ENCODE measurements at regions not wholly inside any gene's neighbourhood (a gene's known extent, or its start where the extent isn't known, plus 50 kb on each side); places are given as distances from the start of the nearest gene placed in this dataset.

DNA sequence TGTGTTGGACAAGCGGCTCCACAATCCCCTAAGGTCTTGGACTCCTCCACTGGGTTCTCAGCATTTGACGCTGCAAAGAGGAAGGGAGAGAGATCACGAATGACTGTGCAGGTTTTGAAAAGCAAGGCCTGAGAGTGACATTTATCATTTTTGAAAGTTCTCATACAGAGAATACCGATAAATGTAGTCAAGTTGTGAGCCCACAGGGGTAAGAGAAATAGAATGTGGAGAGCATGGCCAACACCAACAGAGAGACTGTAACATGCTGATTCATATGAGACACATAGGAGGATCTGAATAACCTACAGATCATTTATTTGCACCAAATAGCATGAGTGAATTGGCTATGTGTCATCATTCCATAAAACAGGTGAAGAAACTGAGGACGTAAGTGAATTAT is 230.5 kb upstream of the MBL2 start:
- TF ChIP-seq, protein P1, sequence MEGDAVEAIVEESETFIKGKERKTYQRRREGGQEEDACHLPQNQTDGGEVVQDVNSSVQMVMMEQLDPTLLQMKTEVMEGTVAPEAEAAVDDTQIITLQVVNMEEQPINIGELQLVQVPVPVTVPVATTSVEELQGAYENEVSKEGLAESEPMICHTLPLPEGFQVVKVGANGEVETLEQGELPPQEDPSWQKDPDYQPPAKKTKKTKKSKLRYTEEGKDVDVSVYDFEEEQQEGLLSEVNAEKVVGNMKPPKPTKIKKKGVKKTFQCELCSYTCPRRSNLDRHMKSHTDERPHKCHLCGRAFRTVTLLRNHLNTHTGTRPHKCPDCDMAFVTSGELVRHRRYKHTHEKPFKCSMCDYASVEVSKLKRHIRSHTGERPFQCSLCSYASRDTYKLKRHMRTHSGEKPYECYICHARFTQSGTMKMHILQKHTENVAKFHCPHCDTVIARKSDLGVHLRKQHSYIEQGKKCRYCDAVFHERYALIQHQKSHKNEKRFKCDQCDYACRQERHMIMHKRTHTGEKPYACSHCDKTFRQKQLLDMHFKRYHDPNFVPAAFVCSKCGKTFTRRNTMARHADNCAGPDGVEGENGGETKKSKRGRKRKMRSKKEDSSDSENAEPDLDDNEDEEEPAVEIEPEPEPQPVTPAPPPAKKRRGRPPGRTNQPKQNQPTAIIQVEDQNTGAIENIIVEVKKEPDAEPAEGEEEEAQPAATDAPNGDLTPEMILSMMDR (conservative IDR thresholded peaks at IDR 0.05), result no peak
- no peak for TF ChIP-seq EZH2 (IDR thresholded peaks at IDR 0.05; ENCODE audit: low read depth)
